ENCODE measurements at regions not wholly inside any gene's neighbourhood (a gene's known extent, or its start where the extent isn't known, plus 50 kb on each side); places are given as distances from the start of the nearest gene placed in this dataset.

GRCh38 chr5:13382232-13382631 lies 562.3 kb downstream of the DNAH5 start:
- TF ChIP-seq CTCF (IDR thresholded peaks at IDR 0.05; ENCODE audit: poor library complexity) (no peak), EZH2phosphoT487 (IDR thresholded peaks at IDR 0.05; ENCODE audit: low read depth, severe bottlenecking, unreplicated experiment) (no peak)

Measured in hepatocyte (in vitro differentiated cells).